Uterus (tissue), 3 donors: ENCODE measurements at regions not wholly inside any gene's neighbourhood (a gene's known extent, or its start where the extent isn't known, plus 50 kb on each side); places are given as distances from the start of the nearest gene placed in this dataset.

Source experiments
- DNase-seq, 2 donors: peaks; one replicate each; pipeline ENCODE4 v3.0.0-alpha.2; 2019 to 2020
- H3K27ac ChIP-seq, 2 donors: fragments of 200-600 bp; sonication (generic); 1 replicate in 1 of 2; 2 replicates in 1 of 2; pipeline ENCODE4 v1.5.1; 2016 to 2018
- H3K27me3 ChIP-seq, 2 donors: fragments of 200-600 bp; sonication (generic); one replicate each; pipeline ENCODE4 v1.5.1; 2018 to 2019; ENCODE audit warnings: control low read depth in 1 of 2
- H3K36me3 ChIP-seq, 2 donors: fragments of 200-600 bp; sonication (generic); one replicate each; pipeline ENCODE4 v1.5.1; 2019; ENCODE audit warnings: control low read depth in 1 of 2
- H3K4me1 ChIP-seq, 2 donors: fragments of 200-600 bp; sonication (generic); one replicate each; pipeline ENCODE4 v1.5.1; 2018 to 2019; ENCODE audit warnings: control low read depth in 1 of 2
- H3K4me3 ChIP-seq, 2 donors: fragments of 200-600 bp; sonication (generic); 1 replicate in 1 of 2; 2 replicates in 1 of 2; pipeline ENCODE4 v1.5.1; 2018 to 2019; ENCODE audit warnings: mild to moderate bottlenecking in 1 of 2
- H3K9me3 ChIP-seq, 2 donors: fragments of 200-600 bp; sonication (generic); one replicate each; pipeline ENCODE4 v1.5.1; 2019; ENCODE audit warnings: control low read depth in 1 of 2
- CTCF ChIP-seq, 4 experiments: fragments of 200-600 bp in 2 of 4; fragments of 450-650 bp in 2 of 4; sonication (generic) in 2 of 4; IDR thresholded peaks; one replicate each; pipeline ENCODE4 v1.5.1; 2016 to 2019; ENCODE audit warnings: antibody characterized with exemption in 4 of 4, mild to moderate bottlenecking in 2 of 4, moderate library complexity in 1 of 4
- POLR2A ChIP-seq, 2 donors: fragments of 450-650 bp; IDR thresholded peaks; one replicate each; pipeline ENCODE4 v1.6.1; 2016; ENCODE audit warnings: antibody characterized with exemption in 2 of 2, mild to moderate bottlenecking in 1 of 2, moderate library complexity in 1 of 2
- intact Hi-C: fragments of 100-400 bp; cut with DNase I; formaldehyde crosslinking; loops from one replicate; pipeline ENCODE4 v1.15.1; 2023; ENCODE audit warnings: low total_unique reads
- donor health status: DM: yes; HTN: yes; CAD: no.

- no peak for DNase-seq
- TF ChIP-seq POLR2A (IDR thresholded peaks at IDR 0.05) (no peak), CTCF (IDR thresholded peaks at IDR 0.05) (no peak)
Observed at GRCh38 chr4:171759274-171759673, 53.9 kb upstream of the GALNTL6 start.

GRCh38 chr4:171751538-171751937 is 61.7 kb upstream of the GALNTL6 start:
- DNase-seq, result no peak
- Histone ChIP-seq H3K4me1 (no peaks in the 10 kb centered on the region), H3K9me3 (no peaks in the 10 kb centered on the region), H3K27me3 (no peaks in the 10 kb centered on the region), H3K4me3 (no peak overlapping the region), H3K36me3 (no peaks in the 10 kb centered on the region), H3K27ac (no peak overlapping the region)
- intact Hi-C loops, result no loop called here
- TF ChIP-seq POLR2A (IDR thresholded peaks at IDR 0.05), result no peak
- no peak for TF ChIP-seq CTCF (IDR thresholded peaks at IDR 0.05)

More at GRCh38 chr4:171759274-171759673, 53.9 kb upstream of the GALNTL6 start:
- no peaks in the 10 kb centered on the region for H3K4me1 ChIP-seq
- no peaks in the 10 kb centered on the region for H3K9me3 ChIP-seq
- no peak overlapping the region for H3K27ac ChIP-seq
- H3K4me3 ChIP-seq, result no peak overlapping the region
- H3K36me3 ChIP-seq, result no peaks in the 10 kb centered on the region
- intact Hi-C loops, result no loop called here
- H3K27me3 ChIP-seq, result no peaks in the 10 kb centered on the region

- H3K36me3 ChIP-seq, result no peaks in the 10 kb centered on the region
- H3K4me3 ChIP-seq, result no peak overlapping the region
- no peak for DNase-seq
- H3K27ac ChIP-seq, result no peak overlapping the region
- no peaks in the 10 kb centered on the region for H3K9me3 ChIP-seq
- intact Hi-C loops, result no loop called here
- TF ChIP-seq CTCF (IDR thresholded peaks at IDR 0.05) (no peak), POLR2A (IDR thresholded peaks at IDR 0.05) (no peak)
- no peaks in the 10 kb centered on the region for H3K27me3 ChIP-seq
- no peaks in the 10 kb centered on the region for H3K4me1 ChIP-seq
Observed at GRCh38 chr4:171746418-171746817, 66.8 kb upstream of the GALNTL6 start.

- TF ChIP-seq CTCF (IDR thresholded peaks at IDR 0.05), result no peak
- no peak for TF ChIP-seq POLR2A (IDR thresholded peaks at IDR 0.05)
- intact Hi-C loops, result no loop called here
Observed at GRCh38 chr4:171742436-171742835, 70.8 kb upstream of the GALNTL6 start.

GRCh38 chr4:171727185-171727584 is 86.0 kb upstream of the GALNTL6 start:
- intact Hi-C loops, result no loop called here
- Histone ChIP-seq H3K4me1 (no peaks in the 10 kb centered on the region), H3K4me3 (no peak overlapping the region), H3K27me3 (no peaks in the 10 kb centered on the region), H3K36me3 (no peaks in the 10 kb centered on the region), H3K27ac (no peak overlapping the region), H3K9me3 (no peaks in the 10 kb centered on the region)
- TF ChIP-seq POLR2A (IDR thresholded peaks at IDR 0.05) (no peak), CTCF (IDR thresholded peaks at IDR 0.05) (no peak)
- DNase-seq, result no peak

More at GRCh38 chr4:171742436-171742835, 70.8 kb upstream of the GALNTL6 start:
- Histone ChIP-seq H3K36me3 (no peaks in the 10 kb centered on the region), H3K4me3 (no peak overlapping the region), H3K4me1 (no peaks in the 10 kb centered on the region), H3K9me3 (no peaks in the 10 kb centered on the region), H3K27me3 (no peaks in the 10 kb centered on the region), H3K27ac (no peak overlapping the region)
- DNase-seq, result no peak
